Suprapubic skin (tissue), 4 donors: ENCODE measurements at regions not wholly inside any gene's neighbourhood (a gene's known extent, or its start where the extent isn't known, plus 50 kb on each side); places are given as distances from the start of the nearest gene placed in this dataset.

ENCODE experiments used
- DNase-seq, 2 donors: peaks; one replicate each; pipeline ENCODE4 v3.0.0-alpha.2; 2019; ENCODE audit warnings: low spot score in 2 of 2
- H3K27ac ChIP-seq: fragments of 200-600 bp; sonication (generic); one replicate; pipeline ENCODE4 v1.5.1; 2019
- H3K27me3 ChIP-seq: fragments of 200-600 bp; sonication (generic); one replicate; pipeline ENCODE4 v1.5.1; 2019
- H3K36me3 ChIP-seq: fragments of 200-600 bp; sonication (generic); one replicate; pipeline ENCODE4 v1.5.1; 2019
- H3K4me1 ChIP-seq: fragments of 200-600 bp; sonication (generic); one replicate; pipeline ENCODE4 v1.5.1; 2019
- H3K4me3 ChIP-seq: fragments of 200-600 bp; sonication (generic); one replicate; pipeline ENCODE4 v1.5.1; 2019; ENCODE audit warnings: mild to moderate bottlenecking
- H3K9me3 ChIP-seq: fragments of 200-600 bp; sonication (generic); one replicate; pipeline ENCODE4 v1.5.1; 2019
- CTCF ChIP-seq, 2 donors: fragments of 200-600 bp in 1 of 2; fragments of 450-650 bp in 1 of 2; sonication (generic) in 1 of 2; IDR thresholded peaks; one replicate each; pipeline ENCODE4 v1.5.1; 2016 to 2019; ENCODE audit warnings: antibody characterized with exemption in 2 of 2, mild to moderate bottlenecking in 1 of 2, moderate library complexity in 1 of 2
- EP300 ChIP-seq: sonication (generic); formaldehyde crosslinking; IDR thresholded peaks from one replicate; pipeline ENCODE4 v1.6.1; 2017; ENCODE audit warnings: antibody characterized with exemption
- POLR2A ChIP-seq, 2 donors: fragments of 450-650 bp; IDR thresholded peaks; one replicate each; pipeline ENCODE4 v1.6.1; 2017; ENCODE audit warnings: antibody characterized with exemption in 2 of 2, mild to moderate bottlenecking in 2 of 2, moderate library complexity in 2 of 2
- POLR2AphosphoS5 ChIP-seq, 3 donors: sonication (generic); formaldehyde crosslinking; IDR thresholded peaks; one replicate each; pipeline ENCODE4 v1.6.1; 2017; ENCODE audit warnings: antibody characterized with exemption in 3 of 3
- WGBS: methylation state at CpG from one replicate; pipeline ENCODE4 v1.1.5; 2018; 5-methylcytosine and 5-hydroxymethylcytosine counted together

DNA sequence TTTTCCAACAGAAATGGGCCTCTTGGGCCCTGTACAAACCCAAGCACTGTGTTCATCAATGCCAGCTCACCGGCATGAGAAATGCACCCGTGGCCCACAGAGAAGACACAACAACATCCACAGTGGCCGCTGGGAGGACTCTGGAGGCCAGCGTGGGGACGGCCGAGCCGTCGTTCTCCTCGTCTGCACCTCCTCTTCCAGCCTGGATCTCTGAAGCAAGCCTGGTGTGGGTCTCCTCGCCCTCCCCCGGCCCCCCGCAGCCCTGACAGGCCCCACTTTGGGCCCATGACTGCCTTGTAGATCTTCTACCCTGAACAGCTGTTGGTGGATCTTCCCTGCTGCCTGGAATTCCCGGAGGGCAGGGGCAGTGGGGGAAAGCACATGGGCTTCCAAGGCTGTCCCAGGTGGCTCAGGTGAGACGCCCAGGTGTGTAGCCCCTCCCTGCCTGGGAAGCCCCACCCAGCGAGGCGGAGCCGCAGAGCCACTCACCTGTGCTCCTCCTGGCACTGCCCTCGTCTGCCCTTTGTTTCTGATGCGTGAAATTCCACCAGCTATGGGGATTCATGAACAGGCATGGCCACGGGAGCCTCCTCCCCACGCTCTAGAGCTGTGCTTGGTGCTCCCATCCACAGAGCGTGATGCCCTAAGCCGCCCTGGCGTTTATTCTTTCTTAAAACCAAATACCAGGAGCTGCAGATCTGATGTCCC, 225.9 kb downstream of the BRD1 start:
- H3K27me3 ChIP-seq: peaks cover 4% of the 10 kb centered on the region
- no peak for TF ChIP-seq POLR2A (IDR thresholded peaks at IDR 0.05)
- no peak for TF ChIP-seq CTCF (IDR thresholded peaks at IDR 0.05)
- no peak for TF ChIP-seq EP300
- no peak for TF ChIP-seq POLR2AphosphoS5 (IDR thresholded peaks at IDR 0.05)
- H3K9me3 ChIP-seq: no peaks in the 10 kb centered on the region
- no peak for DNase-seq
- no peak overlapping the region for H3K27ac ChIP-seq
- no peak overlapping the region for H3K4me3 ChIP-seq
- no peaks in the 10 kb centered on the region for H3K4me1 ChIP-seq
- H3K36me3 ChIP-seq: no peaks in the 10 kb centered on the region
- WGBS: 67% methylated on average over 20 of the region's 24 CpGs

DNA sequence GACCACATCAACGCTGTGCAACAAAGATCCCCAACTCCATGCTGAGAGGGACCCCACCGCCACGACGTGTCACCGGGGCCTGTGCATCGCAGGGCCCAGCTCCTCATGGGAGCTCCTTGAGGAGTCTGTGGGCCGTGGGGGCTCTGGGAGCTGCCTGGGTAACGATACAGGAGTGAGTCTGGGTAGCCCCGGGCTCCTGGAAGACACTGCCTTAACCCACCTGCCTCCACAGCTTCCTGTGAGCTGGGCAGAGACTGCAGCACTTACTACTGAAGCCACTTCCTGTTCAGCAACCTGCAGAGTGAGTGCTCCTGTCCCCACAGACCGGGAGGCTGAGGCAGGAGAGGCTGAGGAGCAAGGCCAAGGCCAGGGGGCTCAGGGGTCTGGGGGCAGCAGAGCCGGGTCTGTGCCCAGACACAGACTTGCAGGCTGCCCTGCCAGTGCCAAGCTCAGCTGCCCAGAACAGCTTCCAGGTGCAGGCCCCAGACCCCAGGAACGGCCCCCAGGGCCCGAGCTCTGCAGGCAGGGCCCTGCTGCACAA, 226.7 kb downstream of the BRD1 start:
- Histone ChIP-seq H3K36me3 (no peaks in the 10 kb centered on the region), H3K4me1 (no peaks in the 10 kb centered on the region), H3K9me3 (no peaks in the 10 kb centered on the region), H3K27ac (no peak overlapping the region), H3K4me3 (no peak overlapping the region), H3K27me3 (peaks cover 4% of the 10 kb centered on the region)
- WGBS: 69% methylated on average over 7 of the region's 13 CpGs
- TF ChIP-seq CTCF (IDR thresholded peaks at IDR 0.05) (no peak), EP300 (no peak), POLR2A (IDR thresholded peaks at IDR 0.05) (no peak), POLR2AphosphoS5 (IDR thresholded peaks at IDR 0.05) (no peak)
- no peak for DNase-seq

- Histone ChIP-seq H3K27ac (no peak overlapping the region), H3K4me1 (no peaks in the 10 kb centered on the region), H3K27me3 (peaks cover 4% of the 10 kb centered on the region), H3K9me3 (no peaks in the 10 kb centered on the region), H3K4me3 (no peak overlapping the region), H3K36me3 (no peaks in the 10 kb centered on the region)
- WGBS: 86% methylated on average over 20 of the region's 20 CpGs
- no peak for DNase-seq
- TF ChIP-seq POLR2A (IDR thresholded peaks at IDR 0.05) (no peak), EP300 (no peak), CTCF (IDR thresholded peaks at IDR 0.05) (no peak), POLR2AphosphoS5 (IDR thresholded peaks at IDR 0.05) (no peak)
Measured at GRCh38 chr22:49600468-49600867, 227.2 kb downstream of the BRD1 start.

DNA sequence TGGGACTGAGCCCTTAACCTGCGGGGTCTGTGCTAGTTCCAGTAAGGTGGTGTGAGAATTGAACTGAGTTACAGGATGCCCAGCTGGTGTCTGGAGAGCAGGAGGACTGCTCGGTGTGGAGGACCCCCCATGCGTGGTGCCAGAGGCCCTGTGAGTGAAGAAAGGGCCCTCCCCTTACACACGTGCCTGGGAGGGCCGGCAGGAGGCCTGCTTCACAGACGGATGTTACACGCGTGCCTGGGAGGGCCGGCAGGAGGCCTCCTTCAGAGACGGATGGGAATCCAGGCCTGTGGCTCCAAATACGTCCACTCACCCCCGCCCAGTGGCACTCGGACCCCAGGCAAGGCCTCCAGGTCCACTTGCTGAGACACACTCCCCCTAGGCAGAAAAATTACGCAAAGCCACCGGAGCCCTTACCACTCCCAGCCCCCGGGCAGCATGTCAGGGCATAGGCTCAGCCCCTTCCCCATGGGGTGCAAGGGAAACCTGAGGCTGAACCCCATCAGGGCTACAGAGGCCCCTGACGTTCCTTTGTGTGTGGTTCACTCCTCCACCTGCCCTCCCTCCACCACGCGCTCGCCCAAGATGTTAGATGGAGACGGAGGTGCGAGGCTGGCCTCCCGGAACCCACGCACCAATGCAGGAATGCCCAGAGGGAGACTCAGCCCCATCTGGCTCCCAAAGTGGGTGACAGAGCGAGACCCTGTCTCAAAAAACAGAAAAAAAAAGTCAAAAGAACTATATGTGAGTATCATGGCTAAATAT, 227.8 kb downstream of the BRD1 start:
- no peak for DNase-seq
- WGBS: 82% methylated on average over 15 of the region's 25 CpGs

More for the DNA sequence above, 227.8 kb downstream of the BRD1 start:
- Histone ChIP-seq H3K27me3 (peaks cover 4% of the 10 kb centered on the region), H3K9me3 (no peaks in the 10 kb centered on the region), H3K36me3 (no peaks in the 10 kb centered on the region), H3K4me1 (no peaks in the 10 kb centered on the region), H3K4me3 (no peak overlapping the region), H3K27ac (no peak overlapping the region)
- TF ChIP-seq POLR2A (IDR thresholded peaks at IDR 0.05) (no peak), EP300 (no peak), CTCF (IDR thresholded peaks at IDR 0.05) (no peak), POLR2AphosphoS5 (IDR thresholded peaks at IDR 0.05) (no peak)
